K562 (cell line): ENCODE measurements at regions not wholly inside any gene's neighbourhood (a gene's known extent, or its start where the extent isn't known, plus 50 kb on each side); places are given as distances from the start of the nearest gene placed in this dataset.

Source experiments
- CC2D1A ChIP-seq: fragments of 450-650 bp; IDR thresholded peaks from 2 replicates; pipeline ENCODE4 v1.6.1; 2017; ENCODE audit warnings: mild to moderate bottlenecking
- CEBPG ChIP-seq, 3 experiments: fragments of 200-800 bp in 1 of 3; sonication (Bioruptor generic) in 1 of 3; sonication (generic) in 1 of 3; formaldehyde crosslinking in 1 of 3; IDR thresholded peaks in 2 of 3; conservative IDR thresholded peaks in 1 of 3; 2 replicates each; pipeline versions ENCODE4 v1.6.1 to v1.8.0; 2016 to 2022; ENCODE audit warnings: missing compliant biosample characterization in 2 of 3, missing genetic modification characterization in 2 of 3, mild to moderate bottlenecking in 1 of 3, missing genetic modification reagents in 1 of 3
- ELF2 ChIP-seq: fragments of 250-450 bp; sonication (Bioruptor Pico); IDR thresholded peaks from 2 replicates; pipeline ENCODE4 v1.5.0; 2021; ENCODE audit warnings: mild to moderate bottlenecking
- ELK3 ChIP-seq: fragments of 450-650 bp; formaldehyde crosslinking; IDR thresholded peaks from 2 replicates; pipeline ENCODE4 v1.4.0; 2020; ENCODE audit warnings: mild to moderate bottlenecking
- EP400 ChIP-seq: fragments of 450-650 bp; IDR thresholded peaks from 2 replicates; pipeline ENCODE4 v1.6.1; 2017; ENCODE audit warnings: antibody characterized with exemption, mild to moderate bottlenecking, moderate library complexity
- GATAD2A ChIP-seq: fragments of 450-650 bp; IDR thresholded peaks from 2 replicates; pipeline ENCODE4 v1.6.1; 2017
- GMEB1 ChIP-seq: fragments of 250-450 bp; sonication (Bioruptor Pico); IDR thresholded peaks from 2 replicates; pipeline ENCODE4 v1.4.0; 2020; ENCODE audit warnings: mild to moderate bottlenecking
- IRF1 ChIP-seq: sonication (generic); formaldehyde crosslinking; IDR thresholded peaks from 2 replicates; pipeline ENCODE4 v1.8.0; 2022; ENCODE audit warnings: missing genetic modification reagents, mild to moderate bottlenecking, borderline replicate concordance
- IRF9 ChIP-seq: fragments of 450-650 bp; IDR thresholded peaks from 2 replicates; pipeline ENCODE4 v1.6.1; 2016; ENCODE audit warnings: missing biosample characterization, missing genetic modification characterization
- MAFG ChIP-seq: fragments of 450-650 bp; conservative IDR thresholded peaks from 2 replicates; pipeline ENCODE4 v1.6.1; 2016; ENCODE audit warnings: missing genetic modification characterization, missing compliant biosample characterization
- NRF1 ChIP-seq, 2 experiments: fragments of 450-650 bp; IDR thresholded peaks in 1 of 2; conservative IDR thresholded peaks in 1 of 2; 2 replicates each; pipeline ENCODE4 v1.6.1; 2014; ENCODE audit warnings: mild to moderate bottlenecking in 2 of 2
- PHF21A ChIP-seq: fragments of 450-650 bp; IDR thresholded peaks from 2 replicates; pipeline ENCODE4 v1.6.1; 2017; ENCODE audit warnings: low read depth, borderline replicate concordance
- SMARCC2 ChIP-seq: fragments of 450-650 bp; IDR thresholded peaks from 2 replicates; pipeline ENCODE4 v1.6.1; 2017; ENCODE audit warnings: antibody characterized with exemption, moderate library complexity, mild to moderate bottlenecking, low read depth
- SNRNP70 ChIP-seq: fragments of 200-400 bp; formaldehyde crosslinking; optimal IDR thresholded peaks from 2 replicates; pipeline ENCODE3; 2017; ENCODE audit warnings: low read depth, low read length
- SP1 ChIP-seq: sonication (generic); formaldehyde crosslinking; IDR thresholded peaks from 2 replicates; pipeline ENCODE4 v1.8.1; 2022; ENCODE audit warnings: mild to moderate bottlenecking, missing genetic modification reagents
- SRSF7 ChIP-seq: fragments of 200-400 bp; formaldehyde crosslinking; optimal IDR thresholded peaks from 2 replicates; pipeline ENCODE3; 2017; ENCODE audit warnings: mild to moderate bottlenecking, low read depth, low read length
- TFAP4 ChIP-seq: sonication (generic); formaldehyde crosslinking; IDR thresholded peaks from 2 replicates; pipeline ENCODE4 v1.8.0; 2022; ENCODE audit warnings: missing genetic modification reagents, mild to moderate bottlenecking, moderate library complexity, borderline replicate concordance
- ZBTB5 ChIP-seq: fragments of 450-650 bp; IDR thresholded peaks from 2 replicates; pipeline ENCODE4 v1.6.1; 2017; ENCODE audit warnings: antibody characterized with exemption
- ZNF24 ChIP-seq: fragments of 450-650 bp; IDR thresholded peaks from 2 replicates; pipeline ENCODE4 v1.6.1; 2016
- ZNF354B ChIP-seq: fragments of 250-450 bp; sonication (Bioruptor Pico); IDR thresholded peaks from 2 replicates; pipeline ENCODE4 v1.4.0; 2020
- ZNF41 ChIP-seq: fragments of 250-450 bp; sonication (Bioruptor Pico); conservative IDR thresholded peaks from 2 replicates; pipeline ENCODE4 v1.4.0; 2020; ENCODE audit warnings: mild to moderate bottlenecking
- ZNF764 ChIP-seq: fragments of 250-450 bp; sonication (Bioruptor Pico); IDR thresholded peaks from 2 replicates; pipeline ENCODE4 v1.4.0; 2020; ENCODE audit warnings: low read depth, mild to moderate bottlenecking, moderate library complexity
- ZNF780A ChIP-seq: fragments of 250-450 bp; sonication (Bioruptor Pico); IDR thresholded peaks from 2 replicates; pipeline ENCODE4 v1.5.0; 2021; ENCODE audit warnings: mild to moderate bottlenecking

GRCh38 chr3:153273767-153274435 is 111.9 kb downstream of the RAP2B start (continued):
- TF ChIP-seq IRF1 (CRISPR knock-in tag) (no peak), TFAP4 (CRISPR knock-in tag) (no peak), ZNF41 (no peak), SMARCC2 (no peak), EP400 (no peak), SP1 (CRISPR knock-in tag) (no peak), ZNF354B (CRISPR knock-in tag) (no peak), ZNF764 (no peak), CEBPG (CRISPR knock-in tag; IDR thresholded peaks at IDR 0.05) (no peak), CEBPG (tag; conservative IDR thresholded peaks at IDR 0.05 in 1 of 2, IDR thresholded peaks at IDR 0.05 in 1 of 2) (peak in 1 of 2 experiments; percentile 43; a peak in 1 of 4 replicates), ELK3 (CRISPR knock-in tag) (no peak), ZNF780A (CRISPR knock-in tag) (no peak), IRF9 (no peak), SNRNP70 (no peak), CC2D1A (no peak), PHF21A (no peak), GATAD2A (no peak), ZBTB5 (no peak), ZNF24 (no peak), SRSF7 (no peak), ELF2 (CRISPR knock-in tag) (no peak), NRF1 (conservative IDR thresholded peaks at IDR 0.05 in 1 of 2, IDR thresholded peaks at IDR 0.05 in 1 of 2) (no peak), GMEB1 (CRISPR knock-in tag) (no peak), MAFG (tag) (peak; percentile 54)
